Caco-2 (cell line): ENCODE measurements at regions not wholly inside any gene's neighbourhood (a gene's known extent, or its start where the extent isn't known, plus 50 kb on each side); places are given as distances from the start of the nearest gene placed in this dataset.

ENCODE experiments used
- BruUV-seq: library from RNA; stranded (reverse); fragments of 400-500 nt; replicated peaks from 2 replicates; lab custom pipeline; 2021; lab: Mats Ljungman, UMichigan
- CTCF ChIA-PET: fragments of 300-600 bp; sonication (Branson Sonifier 250); formaldehyde crosslinking; loops from one replicate; lab custom pipeline; 2022; ENCODE audit warnings: antibody characterized with exemption; lab: Charles Lee
- POLR2A ChIA-PET: fragments of 300-600 bp; sonication (Branson Sonifier 250); formaldehyde crosslinking; loops from one replicate; lab custom pipeline; 2022; ENCODE audit warnings: antibody characterized with exemption; lab: Charles Lee
- DNase-seq, 2 experiments: peaks; one replicate each; pipeline versions ENCODE4 v3.0.0 to v3.0.0-alpha.2; 2020 to 2022
- H3K27me3 ChIP-seq: replicated peaks from 2 replicates; pipeline ENCODE4 v1.6.0; 2011; ENCODE audit warnings: low read length; ENCODE audit not compliant: control insufficient read depth, insufficient read depth
- H3K36me3 ChIP-seq: 2 replicates; pipeline ENCODE4 v1.5.1; 2011; ENCODE audit warnings: low read length; ENCODE audit not compliant: control insufficient read depth, insufficient read depth
- H3K4me1 ChIP-seq: fragments of 250-450 bp; sonication (Bioruptor Pico); 2 replicates; pipeline ENCODE4 v1.5.1; 2020; ENCODE audit warnings: mild to moderate bottlenecking
- H3K4me3 ChIP-seq: 2 replicates; pipeline ENCODE4 v1.5.1; 2011; ENCODE audit warnings: low read depth, mild to moderate bottlenecking, control low read depth, low read length
- H3K9me3 ChIP-seq: fragments of 250-450 bp; sonication (Bioruptor Pico); 2 replicates; pipeline ENCODE4 v1.5.1; 2020; ENCODE audit warnings: mild to moderate bottlenecking, moderate library complexity
- H3K27ac Mint-ChIP-seq: one replicate; pipeline ENCODE4 v1.8.0; 2022; ENCODE audit warnings: mixed read lengths; ENCODE audit not compliant: unreplicated experiment
- H3K27me3 Mint-ChIP-seq: one replicate; pipeline ENCODE4 v1.8.0; 2022; ENCODE audit warnings: mixed read lengths; ENCODE audit not compliant: insufficient read depth, unreplicated experiment
- H3K36me3 Mint-ChIP-seq: one replicate; pipeline ENCODE4 v1.8.0; 2022; ENCODE audit warnings: mild to moderate bottlenecking, mixed read lengths; ENCODE audit not compliant: insufficient read depth, unreplicated experiment
- H3K4me1 Mint-ChIP-seq: one replicate; pipeline ENCODE4 v1.8.0; 2022; ENCODE audit warnings: low read depth, mixed read lengths; ENCODE audit not compliant: unreplicated experiment
- H3K4me3 Mint-ChIP-seq: one replicate; pipeline ENCODE4 v1.8.0; 2022; ENCODE audit warnings: mild to moderate bottlenecking, moderate library complexity, mixed read lengths; ENCODE audit not compliant: unreplicated experiment
- H3K9me3 Mint-ChIP-seq: one replicate; pipeline ENCODE4 v1.8.0; 2022; ENCODE audit warnings: mixed read lengths; ENCODE audit not compliant: unreplicated experiment
- intact Hi-C: fragments of 100-400 bp; cut with micrococcal nuclease; formaldehyde crosslinking; loops from one replicate; pipeline ENCODE4 v1.10.0; 2022; ENCODE audit not compliant: unreplicated experiment
- TF ChIP-seq, protein P1 (sequence below), 2 experiments: fragments of 200-600 bp in 1 of 2; IDR thresholded peaks; 1 replicate in 1 of 2; 2 replicates in 1 of 2; pipeline versions ENCODE4 v1.5.1 to v1.8.0; 2011 to 2022; ENCODE audit warnings: antibody characterized with exemption in 1 of 2, control low read depth in 1 of 2, inconsistent platforms in 1 of 2, low read depth in 1 of 2, low read length in 1 of 2, mild to moderate bottlenecking in 1 of 2, moderate library complexity in 1 of 2; ENCODE audit not compliant: insufficient read depth in 1 of 2, severe bottlenecking in 1 of 2, unreplicated experiment in 1 of 2

DNA sequence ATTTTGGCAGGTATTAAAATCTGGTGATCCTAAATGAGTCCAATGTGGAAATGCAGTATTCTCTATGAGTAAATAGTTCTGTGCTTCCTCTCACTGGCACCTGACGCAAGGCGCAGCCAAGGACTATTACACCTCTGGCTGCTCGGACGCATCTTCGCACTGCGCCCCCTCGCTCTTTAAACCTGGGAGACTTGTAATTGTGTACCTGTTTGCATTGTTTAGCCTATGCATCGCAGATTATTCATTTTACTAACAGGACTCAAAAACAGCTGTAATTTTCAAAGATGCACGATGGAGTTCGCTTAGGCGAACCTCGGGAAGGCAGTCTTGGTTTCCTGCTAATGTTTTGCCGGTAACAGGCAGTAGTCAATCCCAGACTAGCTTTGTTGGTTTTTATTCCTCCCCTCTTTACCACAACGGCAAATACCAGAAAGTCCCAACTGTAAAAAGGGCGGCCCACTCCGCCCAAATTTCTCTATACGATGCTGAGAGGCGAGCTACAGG lies 113.2 kb downstream of the KCNRG start:
- no TSS peak for BruUV-seq
- Mint-ChIP-seq H3K27ac (no peak overlapping the region), H3K4me1 (peaks cover 11% of the 10 kb centered on the region), H3K9me3 (no peaks in the 10 kb centered on the region), H3K27me3 (no peaks in the 10 kb centered on the region), H3K4me3 (no peak overlapping the region), H3K36me3 (peaks cover 27% of the 10 kb centered on the region)
- no peak overlapping the region for H3K4me3 ChIP-seq
- H3K4me1 ChIP-seq: peaks cover 13% of the 10 kb centered on the region
- ChIA-PET POLR2A (no interaction called here), CTCF (no interaction called here)
- H3K9me3 ChIP-seq: no peaks in the 10 kb centered on the region
- no peaks in the 10 kb centered on the region for H3K36me3 ChIP-seq
- no peaks in the 10 kb centered on the region for H3K27me3 ChIP-seq
- intact Hi-C loops: no loop called here
- TF ChIP-seq, protein P1, sequence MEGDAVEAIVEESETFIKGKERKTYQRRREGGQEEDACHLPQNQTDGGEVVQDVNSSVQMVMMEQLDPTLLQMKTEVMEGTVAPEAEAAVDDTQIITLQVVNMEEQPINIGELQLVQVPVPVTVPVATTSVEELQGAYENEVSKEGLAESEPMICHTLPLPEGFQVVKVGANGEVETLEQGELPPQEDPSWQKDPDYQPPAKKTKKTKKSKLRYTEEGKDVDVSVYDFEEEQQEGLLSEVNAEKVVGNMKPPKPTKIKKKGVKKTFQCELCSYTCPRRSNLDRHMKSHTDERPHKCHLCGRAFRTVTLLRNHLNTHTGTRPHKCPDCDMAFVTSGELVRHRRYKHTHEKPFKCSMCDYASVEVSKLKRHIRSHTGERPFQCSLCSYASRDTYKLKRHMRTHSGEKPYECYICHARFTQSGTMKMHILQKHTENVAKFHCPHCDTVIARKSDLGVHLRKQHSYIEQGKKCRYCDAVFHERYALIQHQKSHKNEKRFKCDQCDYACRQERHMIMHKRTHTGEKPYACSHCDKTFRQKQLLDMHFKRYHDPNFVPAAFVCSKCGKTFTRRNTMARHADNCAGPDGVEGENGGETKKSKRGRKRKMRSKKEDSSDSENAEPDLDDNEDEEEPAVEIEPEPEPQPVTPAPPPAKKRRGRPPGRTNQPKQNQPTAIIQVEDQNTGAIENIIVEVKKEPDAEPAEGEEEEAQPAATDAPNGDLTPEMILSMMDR (IDR thresholded peaks at IDR 0.05; ENCODE audit: insufficient read depth in 1 of 2, low read depth in 1 of 2, low read length in 1 of 2, severe bottlenecking in 1 of 2, unreplicated experiment in 1 of 2): no peak
- DNase-seq: no peak

DNA sequence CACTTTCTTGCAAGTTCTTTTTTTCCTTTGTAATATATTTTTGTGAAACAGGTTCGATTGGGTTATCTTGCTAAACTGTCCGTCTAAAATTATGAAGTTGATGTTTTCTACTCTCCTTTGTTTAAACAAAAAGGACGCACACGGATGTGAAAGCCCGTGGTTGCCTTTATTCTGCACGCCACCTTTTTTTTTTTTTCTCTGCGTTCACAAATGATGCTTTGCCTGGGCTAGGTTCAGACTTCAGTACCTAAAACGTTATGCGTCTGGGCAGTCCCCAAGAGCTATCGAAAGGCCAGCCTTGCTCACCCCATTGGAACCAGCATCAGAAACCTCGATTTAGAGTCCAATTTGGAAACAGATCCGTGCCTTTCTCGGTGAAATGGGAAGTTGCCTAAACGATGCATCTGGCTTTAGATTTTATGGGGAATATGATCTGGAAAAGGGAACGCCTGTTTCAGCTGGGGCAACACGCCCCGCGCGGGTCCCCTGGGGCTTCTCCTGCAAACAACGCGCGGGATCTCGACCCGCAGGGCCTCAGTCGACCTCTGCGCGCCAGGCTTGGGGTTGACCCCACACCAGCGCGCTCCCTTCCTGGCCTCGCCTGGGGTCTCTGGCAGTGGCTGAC lies 113.9 kb downstream of the KCNRG start:
- no peaks in the 10 kb centered on the region for H3K9me3 ChIP-seq
- peaks cover 12% of the 10 kb centered on the region for H3K4me1 ChIP-seq
- H3K4me1 Mint-ChIP-seq: peaks cover 8% of the 10 kb centered on the region
- H3K9me3 Mint-ChIP-seq: no peaks in the 10 kb centered on the region
- BruUV-seq: no TSS peak
- TF ChIP-seq, protein P1 (IDR thresholded peaks at IDR 0.05; ENCODE audit: insufficient read depth in 1 of 2, low read depth in 1 of 2, low read length in 1 of 2, severe bottlenecking in 1 of 2, unreplicated experiment in 1 of 2): no peak
- H3K27me3 Mint-ChIP-seq: no peaks in the 10 kb centered on the region
- H3K27ac Mint-ChIP-seq: no peak overlapping the region
- ChIA-PET POLR2A (no interaction called here), CTCF (interaction anchor here (0.7 kb wide), 1 partner anchor 237 kb away, joined by 5 read pairs; no protein-coding TSS in a partner anchor)
- intact Hi-C loops: no loop called here
- H3K4me3 ChIP-seq: no peak overlapping the region
- H3K36me3 Mint-ChIP-seq: peaks cover 19% of the 10 kb centered on the region
- no peaks in the 10 kb centered on the region for H3K36me3 ChIP-seq
- no peak for DNase-seq
- no peaks in the 10 kb centered on the region for H3K27me3 ChIP-seq
- H3K4me3 Mint-ChIP-seq: peak overlapping the region; percentile 84

DNA sequence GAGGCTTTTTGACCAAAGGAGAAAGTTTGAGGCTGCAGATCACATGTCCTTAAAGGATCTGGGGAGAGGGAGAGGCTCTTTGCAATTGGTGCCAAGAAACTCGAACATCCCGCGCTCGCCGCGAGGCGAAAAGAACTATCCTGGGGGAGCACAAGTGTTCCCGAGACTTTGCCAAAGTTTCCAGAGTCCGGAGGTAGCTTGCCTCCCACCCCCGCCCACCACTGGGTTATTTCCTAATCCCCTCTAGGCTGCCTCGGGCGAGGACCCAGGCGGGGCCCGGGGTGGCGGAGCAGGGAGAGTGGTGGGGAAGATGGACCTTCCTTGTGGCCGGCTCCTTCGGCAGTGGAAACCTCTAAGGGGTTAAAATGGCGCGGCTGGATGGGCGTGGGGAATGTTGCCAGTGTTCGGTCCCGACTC lies 114.5 kb downstream of the KCNRG start:
- Mint-ChIP-seq H3K9me3 (no peaks in the 10 kb centered on the region), H3K27ac (no peak overlapping the region), H3K27me3 (no peaks in the 10 kb centered on the region), H3K4me1 (peaks cover 8% of the 10 kb centered on the region), H3K4me3 (peak overlapping the region; percentile 84), H3K36me3 (peaks cover 14% of the 10 kb centered on the region)
- ChIA-PET POLR2A (no interaction called here), CTCF (interaction anchor here (0.7 kb wide), 1 partner anchor 237 kb away, joined by 5 read pairs; no protein-coding TSS in a partner anchor)
- H3K36me3 ChIP-seq: no peaks in the 10 kb centered on the region
- DNase-seq: no peak
- BruUV-seq: no TSS peak
- H3K4me1 ChIP-seq: peaks cover 12% of the 10 kb centered on the region
- intact Hi-C loops: loop anchor here (5.0 kb wide), 1 partner anchor 403 kb away; no protein-coding TSS in a partner anchor
- no peaks in the 10 kb centered on the region for H3K9me3 ChIP-seq
- TF ChIP-seq, protein P1 (IDR thresholded peaks at IDR 0.05; ENCODE audit: insufficient read depth in 1 of 2, low read depth in 1 of 2, low read length in 1 of 2, severe bottlenecking in 1 of 2, unreplicated experiment in 1 of 2): no peak
- no peaks in the 10 kb centered on the region for H3K27me3 ChIP-seq
- H3K4me3 ChIP-seq: peak overlapping the region; percentile 40
